ENCODE measurements at regions not wholly inside any gene's neighbourhood (a gene's known extent, or its start where the extent isn't known, plus 50 kb on each side); places are given as distances from the start of the nearest gene placed in this dataset.

DNA sequence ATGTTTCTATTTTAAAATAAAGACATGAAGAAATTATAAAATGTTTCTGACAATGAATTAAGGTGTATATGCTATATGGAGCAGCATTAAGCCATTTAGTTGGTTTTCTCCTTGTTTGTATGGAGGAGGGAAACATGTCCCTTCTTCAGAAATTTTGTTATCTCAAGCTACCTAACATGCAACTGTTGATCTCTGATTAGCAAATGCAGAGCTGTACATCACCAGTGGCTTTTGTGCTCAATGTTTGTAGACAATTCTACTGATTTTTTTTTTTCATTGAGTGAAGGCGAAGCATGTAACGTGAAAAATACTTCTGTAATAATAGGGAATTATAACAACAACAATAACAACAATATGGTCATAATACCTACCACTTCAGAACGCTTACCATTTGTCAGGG lies 463.7 kb downstream of the PLPP3 start:
- H3K27ac ChIP-seq, result no peak overlapping the region
- TF ChIP-seq, protein P1, sequence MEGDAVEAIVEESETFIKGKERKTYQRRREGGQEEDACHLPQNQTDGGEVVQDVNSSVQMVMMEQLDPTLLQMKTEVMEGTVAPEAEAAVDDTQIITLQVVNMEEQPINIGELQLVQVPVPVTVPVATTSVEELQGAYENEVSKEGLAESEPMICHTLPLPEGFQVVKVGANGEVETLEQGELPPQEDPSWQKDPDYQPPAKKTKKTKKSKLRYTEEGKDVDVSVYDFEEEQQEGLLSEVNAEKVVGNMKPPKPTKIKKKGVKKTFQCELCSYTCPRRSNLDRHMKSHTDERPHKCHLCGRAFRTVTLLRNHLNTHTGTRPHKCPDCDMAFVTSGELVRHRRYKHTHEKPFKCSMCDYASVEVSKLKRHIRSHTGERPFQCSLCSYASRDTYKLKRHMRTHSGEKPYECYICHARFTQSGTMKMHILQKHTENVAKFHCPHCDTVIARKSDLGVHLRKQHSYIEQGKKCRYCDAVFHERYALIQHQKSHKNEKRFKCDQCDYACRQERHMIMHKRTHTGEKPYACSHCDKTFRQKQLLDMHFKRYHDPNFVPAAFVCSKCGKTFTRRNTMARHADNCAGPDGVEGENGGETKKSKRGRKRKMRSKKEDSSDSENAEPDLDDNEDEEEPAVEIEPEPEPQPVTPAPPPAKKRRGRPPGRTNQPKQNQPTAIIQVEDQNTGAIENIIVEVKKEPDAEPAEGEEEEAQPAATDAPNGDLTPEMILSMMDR (conservative IDR thresholded peaks at IDR 0.05), result no peak

DNA sequence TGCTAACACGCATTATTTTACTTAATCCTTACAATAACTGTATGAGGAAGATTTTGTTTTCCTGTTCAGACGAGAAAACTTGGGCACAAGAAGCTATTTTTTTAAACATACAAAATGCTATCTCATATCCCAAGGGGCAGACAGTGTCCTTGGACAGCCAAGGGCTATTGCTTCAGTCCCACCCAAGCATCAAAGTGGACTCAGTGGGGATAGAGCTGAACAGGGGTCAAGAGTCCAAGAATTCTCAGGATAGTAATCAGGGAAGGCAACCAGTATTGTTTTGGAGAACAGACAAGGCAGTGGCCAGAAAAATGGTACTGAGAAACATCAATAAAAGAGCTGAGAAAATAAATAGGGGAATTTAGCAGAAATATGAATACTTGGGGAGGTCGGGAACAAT lies 465.7 kb downstream of the PLPP3 start:
- TF ChIP-seq, protein P1 (conservative IDR thresholded peaks at IDR 0.05), result no peak

DNA sequence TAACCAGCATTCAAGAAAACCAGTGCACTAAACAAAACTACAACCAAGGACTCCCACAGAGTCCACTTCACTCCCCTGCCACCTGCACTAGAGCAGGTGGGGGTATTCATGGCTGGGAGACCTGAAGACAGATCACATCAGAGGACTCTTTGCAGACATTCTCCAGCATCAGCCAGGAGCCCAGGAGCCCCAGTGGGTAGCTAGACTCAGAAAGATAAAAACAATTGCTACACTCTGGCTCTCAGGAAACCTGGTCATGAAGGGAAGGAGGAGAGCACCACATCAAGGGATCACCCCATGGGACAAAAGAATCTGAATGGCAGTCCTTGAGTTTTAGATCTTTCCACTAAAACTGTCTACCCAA lies 472.1 kb downstream of the PLPP3 start:
- H3K27ac ChIP-seq, result no peak overlapping the region
- TF ChIP-seq, protein P1 (conservative IDR thresholded peaks at IDR 0.05), result no peak

More for the DNA sequence above, 465.7 kb downstream of the PLPP3 start:
- no peak overlapping the region for H3K27ac ChIP-seq

DNA sequence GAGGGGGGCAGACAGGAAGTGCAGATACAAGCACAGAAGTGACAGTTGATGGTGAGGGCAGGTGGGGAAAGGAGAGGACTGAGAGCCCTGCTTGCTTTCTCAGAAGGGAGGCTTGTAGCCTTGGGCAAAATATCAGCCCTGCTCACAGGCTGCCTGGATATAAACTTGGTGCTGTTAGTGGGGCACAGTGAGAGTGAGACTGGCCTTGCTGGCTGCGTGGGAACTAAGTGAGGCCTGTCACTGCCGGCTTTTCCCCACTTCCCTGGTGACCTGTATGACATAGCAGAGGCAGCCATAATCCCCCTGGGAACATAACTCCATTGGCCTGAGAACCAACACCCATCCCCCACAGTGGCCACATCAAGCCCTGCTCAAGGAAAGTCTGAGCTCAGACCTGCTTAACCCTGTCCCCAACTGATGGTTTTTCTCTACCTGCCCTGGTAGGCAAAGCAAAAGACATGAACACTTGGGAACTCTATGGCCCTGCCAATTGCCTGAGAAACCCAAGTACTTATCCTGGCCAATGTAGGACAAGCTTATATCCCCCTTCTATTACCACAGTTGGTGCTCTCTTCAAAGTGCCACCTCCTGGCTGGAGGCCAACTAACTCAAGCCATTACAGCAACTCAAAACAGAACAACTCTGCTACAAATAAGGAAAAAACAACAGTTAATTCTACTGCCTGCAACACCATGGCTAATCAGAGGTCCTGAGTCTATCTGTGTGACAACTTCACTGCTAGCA lies 472.7 kb downstream of the PLPP3 start:
- TF ChIP-seq, protein P1 (conservative IDR thresholded peaks at IDR 0.05), result no peak
- no peak overlapping the region for H3K27ac ChIP-seq

DNA sequence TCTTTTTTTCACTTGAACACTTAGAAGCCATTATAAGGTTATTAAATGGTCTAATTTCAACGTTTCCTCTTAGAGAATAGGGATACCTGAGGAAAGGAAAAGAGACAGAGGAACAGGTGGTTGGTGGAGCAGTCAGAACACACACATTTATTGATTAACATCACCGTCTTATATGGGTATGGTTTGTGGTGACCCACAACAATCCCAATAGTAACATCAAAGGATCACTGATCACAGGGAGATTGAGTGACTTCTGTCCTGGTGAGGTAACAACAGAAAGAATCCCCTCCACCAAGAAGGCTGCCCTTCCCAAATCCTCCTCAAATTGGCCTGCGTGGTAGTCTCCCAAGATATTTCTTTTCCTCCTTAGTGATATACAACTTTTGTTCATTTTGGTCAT lies 474.0 kb downstream of the PLPP3 start:
- TF ChIP-seq, protein P1 (conservative IDR thresholded peaks at IDR 0.05), result no peak
- H3K27ac ChIP-seq, result no peak overlapping the region

DNA sequence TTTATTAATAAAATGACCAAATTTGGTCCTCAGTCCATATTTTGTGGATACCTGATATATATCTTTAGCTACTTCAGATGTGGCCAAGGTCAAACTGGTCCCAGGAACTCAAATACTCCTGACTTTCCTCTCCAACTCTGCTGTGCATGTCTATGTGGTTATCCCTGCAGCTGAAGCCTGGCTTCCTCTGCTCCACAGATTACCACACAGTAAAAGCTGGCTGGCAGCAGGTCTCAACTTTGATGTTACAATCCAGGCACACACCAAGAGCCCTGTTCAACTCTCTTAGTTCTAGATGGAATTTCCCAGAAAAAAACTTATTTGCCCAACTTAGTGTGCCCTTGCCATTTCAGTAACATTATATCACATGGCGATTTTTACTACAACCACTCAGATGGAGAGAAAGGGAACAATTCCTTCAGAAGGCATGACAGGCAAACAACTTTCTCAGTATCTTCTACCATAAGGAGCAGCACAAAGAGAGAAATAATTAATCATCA lies 479.5 kb downstream of the PLPP3 start:
- H3K27ac ChIP-seq, result no peak overlapping the region
- TF ChIP-seq, protein P1 (conservative IDR thresholded peaks at IDR 0.05), result no peak

DNA sequence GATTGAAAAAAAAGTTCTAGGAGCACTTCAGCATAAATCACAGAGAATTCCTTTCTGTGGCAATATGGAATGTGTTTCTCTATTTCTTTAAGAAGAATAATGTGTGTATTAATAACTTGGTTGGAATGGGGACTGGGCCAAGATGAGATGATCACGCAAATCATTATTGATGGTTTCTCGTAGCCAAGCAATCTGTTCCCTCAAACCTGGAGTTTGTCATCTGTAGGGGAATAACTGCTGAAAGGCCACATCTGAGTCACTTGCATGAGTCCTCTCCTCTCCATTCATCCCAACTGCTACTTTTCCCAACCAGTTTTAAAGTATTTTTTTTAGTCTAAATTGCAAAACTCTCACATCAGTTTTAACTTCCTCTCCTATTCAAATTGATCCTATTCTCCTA lies 480.4 kb downstream of the PLPP3 start:
- no peak overlapping the region for H3K27ac ChIP-seq
- TF ChIP-seq, protein P1 (conservative IDR thresholded peaks at IDR 0.05), result no peak

Measured in VCaP (cell line).